Breast epithelium (tissue), 4 donors: ENCODE measurements at regions not wholly inside any gene's neighbourhood (a gene's known extent, or its start where the extent isn't known, plus 50 kb on each side); places are given as distances from the start of the nearest gene placed in this dataset.

ENCODE experiments used
- DNase-seq, 2 donors: peaks; one replicate each; pipeline ENCODE4 v3.0.0-alpha.2; 2019; ENCODE audit warnings: low spot score in 2 of 2
- H3K27ac ChIP-seq, 2 donors: fragments of 200-600 bp; sonication (generic) in 1 of 2; one replicate each; pipeline ENCODE4 v1.5.1; 2016 to 2019; ENCODE audit warnings: mild to moderate bottlenecking in 1 of 2
- H3K27me3 ChIP-seq, 2 donors: fragments of 200-600 bp; sonication (generic) in 1 of 2; one replicate each; pipeline versions ENCODE4 v1.5.1 to v1.6.0; 2017 to 2019; ENCODE audit warnings: control low read depth in 1 of 2, mild to moderate bottlenecking in 1 of 2
- H3K36me3 ChIP-seq: fragments of 200-600 bp; one replicate; pipeline ENCODE4 v1.5.1; 2019
- H3K4me1 ChIP-seq, 2 donors: fragments of 200-600 bp; sonication (generic); one replicate each; pipeline ENCODE4 v1.5.1; 2016 to 2019; ENCODE audit warnings: control low read depth in 1 of 2
- H3K4me3 ChIP-seq, 3 donors: fragments of 200-600 bp; sonication (generic); 1 replicate in 2 of 3; 2 replicates in 1 of 3; pipeline ENCODE4 v1.5.1; 2016 to 2019; ENCODE audit warnings: mild to moderate bottlenecking in 3 of 3, moderate library complexity in 2 of 3
- H3K9me3 ChIP-seq, 2 donors: fragments of 200-600 bp; sonication (generic) in 1 of 2; one replicate each; pipeline ENCODE4 v1.5.1; 2016 to 2019; ENCODE audit warnings: control low read depth in 1 of 2
- CTCF ChIP-seq, 3 donors: fragments of 450-650 bp; IDR thresholded peaks; one replicate each; pipeline ENCODE4 v1.5.1; 2016 to 2017; ENCODE audit warnings: antibody characterized with exemption in 3 of 3, mild to moderate bottlenecking in 3 of 3, moderate library complexity in 3 of 3
- POLR2A ChIP-seq: fragments of 450-650 bp; IDR thresholded peaks from one replicate; pipeline ENCODE4 v1.6.1; 2016; ENCODE audit warnings: antibody characterized with exemption, mild to moderate bottlenecking, moderate library complexity
- POLR2AphosphoS5 ChIP-seq, 3 donors: sonication (generic); formaldehyde crosslinking; IDR thresholded peaks; one replicate each; pipeline ENCODE4 v1.6.1; 2017; ENCODE audit warnings: antibody characterized with exemption in 3 of 3
- intact Hi-C: fragments of 100-400 bp; cut with DNase I; formaldehyde crosslinking; loops from one replicate; pipeline ENCODE4 v1.15.1; 2023; ENCODE audit warnings: low total_unique reads

GRCh38 chr6:84916704-84917103 lies 152.3 kb upstream of the TBX18 start:
- no peak for DNase-seq
- intact Hi-C loops = no loop called here
- no peaks in the 10 kb centered on the region for H3K4me1 ChIP-seq
- no peaks in the 10 kb centered on the region for H3K27me3 ChIP-seq
- H3K4me3 ChIP-seq = no peak overlapping the region
- no peaks in the 10 kb centered on the region for H3K9me3 ChIP-seq
- H3K27ac ChIP-seq = no peak overlapping the region
- H3K36me3 ChIP-seq = no peaks in the 10 kb centered on the region
- TF ChIP-seq POLR2A (no peak), POLR2AphosphoS5 (IDR thresholded peaks at IDR 0.05) (no peak), CTCF (IDR thresholded peaks at IDR 0.05) (no peak)

GRCh38 chr6:84912472-84913322 lies 148.3 kb upstream of the TBX18 start:
- intact Hi-C loops = no loop called here
- H3K36me3 ChIP-seq = no peaks in the 10 kb centered on the region
- no peak for DNase-seq
- no peak overlapping the region for H3K4me3 ChIP-seq
- H3K27ac ChIP-seq = no peak overlapping the region
- no peaks in the 10 kb centered on the region for H3K27me3 ChIP-seq
- TF ChIP-seq POLR2AphosphoS5 (IDR thresholded peaks at IDR 0.05) (no peak), CTCF (IDR thresholded peaks at IDR 0.05) (no peak), POLR2A (no peak)
- no peaks in the 10 kb centered on the region for H3K9me3 ChIP-seq
- H3K4me1 ChIP-seq = no peaks in the 10 kb centered on the region

GRCh38 chr6:84910906-84911607 lies 146.7 kb upstream of the TBX18 start:
- H3K4me3 ChIP-seq = no peak overlapping the region
- no peak overlapping the region for H3K27ac ChIP-seq
- H3K27me3 ChIP-seq = no peaks in the 10 kb centered on the region
- no peaks in the 10 kb centered on the region for H3K9me3 ChIP-seq
- no peaks in the 10 kb centered on the region for H3K4me1 ChIP-seq
- TF ChIP-seq CTCF (IDR thresholded peaks at IDR 0.05) (no peak), POLR2A (no peak), POLR2AphosphoS5 (IDR thresholded peaks at IDR 0.05) (no peak)
- intact Hi-C loops = no loop called here
- H3K36me3 ChIP-seq = no peaks in the 10 kb centered on the region
- no peak for DNase-seq

GRCh38 chr6:84908304-84908904 lies 144.0 kb upstream of the TBX18 start:
- no peaks in the 10 kb centered on the region for H3K9me3 ChIP-seq
- no peak overlapping the region for H3K27ac ChIP-seq
- TF ChIP-seq POLR2A = no peak
- no peak for TF ChIP-seq CTCF (IDR thresholded peaks at IDR 0.05)
- no peak for TF ChIP-seq POLR2AphosphoS5 (IDR thresholded peaks at IDR 0.05)
- intact Hi-C loops = no loop called here
- no peaks in the 10 kb centered on the region for H3K27me3 ChIP-seq
- no peaks in the 10 kb centered on the region for H3K4me1 ChIP-seq
- DNase-seq = no peak
- no peak overlapping the region for H3K4me3 ChIP-seq
- H3K36me3 ChIP-seq = no peaks in the 10 kb centered on the region

- H3K4me1 ChIP-seq = no peaks in the 10 kb centered on the region
- TF ChIP-seq POLR2AphosphoS5 (IDR thresholded peaks at IDR 0.05) = no peak
- TF ChIP-seq POLR2A = no peak
- TF ChIP-seq CTCF (IDR thresholded peaks at IDR 0.05) = no peak
- no peak overlapping the region for H3K27ac ChIP-seq
- no peaks in the 10 kb centered on the region for H3K9me3 ChIP-seq
- H3K27me3 ChIP-seq = no peaks in the 10 kb centered on the region
- no peak for DNase-seq
- H3K36me3 ChIP-seq = no peaks in the 10 kb centered on the region
- no peak overlapping the region for H3K4me3 ChIP-seq
- intact Hi-C loops = no loop called here
Measured at GRCh38 chr6:84906514-84906913, 142.1 kb upstream of the TBX18 start.
